ENCODE measurements at regions not wholly inside any gene's neighbourhood (a gene's known extent, or its start where the extent isn't known, plus 50 kb on each side); places are given as distances from the start of the nearest gene placed in this dataset. TPM values are rescaled to one million over a fixed set of nuclear protein-coding genes. Genes with fewer than 3 reads are reported as not detected.

- Mint-ChIP-seq H3K4me1 (peaks cover 16% of the 10 kb centered on the region), H3K4me3 (no peak overlapping the region), H3K27ac (no peak overlapping the region), H3K27me3 (ENCODE audit: low read depth) (no peaks in the 10 kb centered on the region; the same call in 1 of the 2 replicates), H3K36me3 (no peaks in the 10 kb centered on the region), H3K9me3 (no peaks in the 10 kb centered on the region)
- ChIA-PET POLR2A (no interaction called here), CTCF (interaction anchor here (0.8 to 2.3 kb wide), 10 partner anchors 13 to 1035 kb away, joined by 3 to 32 read pairs (median 4); partner anchors contain the start of gene NFE2L2)
- DNase-seq (ENCODE audit: low spot score) (no peak), ATAC-seq (peak; percentile 39)
- no peak for TF ChIP-seq ZNF671 (CRISPR knock-in tag; IDR thresholded peaks at IDR 0.05)
- TF ChIP-seq CDX4 (CRISPR knock-in tag; IDR thresholded peaks at IDR 0.05; ENCODE audit: borderline replicate concordance) = no peak
- no peak for TF ChIP-seq NR1H2 (CRISPR knock-in tag; IDR thresholded peaks at IDR 0.05)
- no peak for TF ChIP-seq CREM (CRISPR knock-in tag; IDR thresholded peaks at IDR 0.05)
- TF ChIP-seq FOXP1 (CRISPR knock-in tag; IDR thresholded peaks at IDR 0.05; ENCODE audit: borderline replicate concordance) = no peak
- no peak for TF ChIP-seq ATF6 (CRISPR knock-in tag; IDR thresholded peaks at IDR 0.05)
- TF ChIP-seq ZNF263 (CRISPR knock-in tag; IDR thresholded peaks at IDR 0.05; ENCODE audit: low read depth) = no peak
- no peak for TF ChIP-seq FOXJ3 (CRISPR knock-in tag; IDR thresholded peaks at IDR 0.05; ENCODE audit: borderline replicate concordance)
- no peak for TF ChIP-seq ZNF138 (CRISPR knock-in tag; conservative IDR thresholded peaks at IDR 0.05)
- no peak for TF ChIP-seq PRRX2 (CRISPR knock-in tag; IDR thresholded peaks at IDR 0.05)
- no peak for TF ChIP-seq E2F1 (CRISPR knock-in tag; IDR thresholded peaks at IDR 0.05)
- no peak for TF ChIP-seq NFYB (CRISPR knock-in tag; conservative IDR thresholded peaks at IDR 0.05; ENCODE audit: low read depth)
- TF ChIP-seq SOX15 (CRISPR knock-in tag; IDR thresholded peaks at IDR 0.05) = no peak
- TF ChIP-seq E2F5 (CRISPR knock-in tag; IDR thresholded peaks at IDR 0.05) = no peak
- no peak for TF ChIP-seq GABPB1 (CRISPR knock-in tag; IDR thresholded peaks at IDR 0.05)
These were observed 50.7 kb upstream of the HNRNPA3 start for GRCh38 chr2:177161741-177162460.

Small RNA genes in the stretch of these regions (microRNA-seq; reads per million reads assigned to microRNA genes)
- gene MIR1246 (ENCODE audit: borderline number of aligned reads) = not detected

All from WTC11 (cell line).